Kidney glomerular epithelial cell (primary cell): ENCODE measurements at regions not wholly inside any gene's neighbourhood (a gene's known extent, or its start where the extent isn't known, plus 50 kb on each side); places are given as distances from the start of the nearest gene placed in this dataset.
"Not testable (repeated sequence)": the region's sequence is repeated elsewhere in the genome, so short reads cannot be mapped to it uniquely, and the experiment has no call there.

ENCODE experiments used
- DNase-seq: peaks from one replicate; lab custom pipeline; 2025; lab: John Stamatoyannopoulos, UW

DNA sequence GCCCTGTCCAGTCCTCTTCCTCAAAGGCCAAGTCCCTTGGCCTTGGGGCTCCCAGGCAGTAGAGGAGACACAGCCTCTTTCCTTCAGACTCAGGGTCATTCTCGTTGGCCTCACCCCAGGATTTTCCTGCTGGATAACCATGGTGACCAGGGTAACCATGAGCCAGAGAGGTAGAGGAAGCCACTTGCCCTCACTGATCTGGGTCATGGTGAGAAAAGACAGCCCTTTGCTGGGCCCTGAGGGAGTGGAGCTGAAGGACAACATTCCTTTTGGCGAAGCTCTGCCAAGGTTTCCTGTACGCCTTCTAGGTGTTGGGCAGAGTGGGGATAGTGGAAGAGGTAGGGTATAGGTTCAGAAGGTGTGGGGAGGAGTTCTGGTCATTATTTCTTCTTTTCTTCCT is 53.1 kb upstream of the WNT4 start:
- no peak for DNase-seq

DNA sequence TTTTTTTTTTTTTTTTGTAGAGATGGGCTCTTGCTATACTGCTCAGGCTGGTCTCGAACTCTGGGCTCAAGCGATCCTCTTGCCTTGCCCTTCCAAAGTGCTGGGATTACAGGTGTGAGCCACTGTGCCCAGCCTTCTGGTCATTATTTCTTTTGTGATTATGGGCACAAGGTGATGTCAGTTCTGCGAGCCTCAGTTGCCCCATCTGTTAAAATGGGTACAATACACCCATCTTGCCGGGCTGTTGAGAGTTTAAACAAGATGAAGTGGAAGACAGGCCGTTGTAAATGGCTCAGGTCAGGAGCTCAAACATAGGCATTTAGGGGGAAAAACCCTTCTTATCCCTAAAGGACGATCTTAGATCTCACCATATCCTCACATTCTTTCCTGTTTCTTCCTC is 53.7 kb upstream of the WNT4 start:
- DNase-seq, result no peak

DNA sequence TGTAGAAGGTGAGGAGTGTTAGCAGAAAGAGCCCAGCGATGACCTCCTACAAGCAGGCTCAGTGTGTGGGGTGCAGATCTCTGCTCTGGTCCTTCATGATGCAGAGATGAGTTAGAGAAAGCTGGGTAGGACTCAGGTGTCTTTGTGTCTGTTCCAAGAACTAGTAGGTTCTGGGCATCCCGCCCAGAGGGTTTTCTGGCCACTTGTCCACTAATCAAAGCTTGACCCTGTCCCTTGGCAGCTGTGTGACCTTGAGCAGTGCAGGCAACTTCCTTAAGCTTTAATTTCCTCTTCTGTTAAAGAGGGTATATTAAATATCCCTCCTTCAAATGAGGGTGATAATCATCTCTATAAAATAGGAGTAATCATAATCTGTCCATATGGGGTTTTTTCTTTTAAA is 54.7 kb upstream of the WNT4 start:
- DNase-seq, result no peak

DNA sequence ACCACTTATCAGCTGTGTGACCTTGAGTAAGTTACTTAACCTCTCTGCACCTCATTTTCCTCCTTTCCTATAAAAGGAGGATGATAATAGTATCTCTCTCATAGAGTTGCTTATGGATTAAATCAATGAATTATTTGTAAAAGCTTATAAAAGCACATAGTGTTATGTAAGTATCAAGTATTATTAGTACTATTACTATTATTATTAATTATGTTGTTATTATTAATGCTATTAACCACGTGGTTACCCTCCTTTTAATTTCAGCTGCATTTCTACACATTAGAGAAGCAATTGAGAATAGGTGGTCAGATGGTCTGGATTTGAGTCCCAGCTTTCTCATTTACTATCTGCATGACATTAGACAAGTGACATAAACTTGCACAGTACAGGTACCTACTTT is 58.1 kb upstream of the WNT4 start:
- DNase-seq, result no peak

DNA sequence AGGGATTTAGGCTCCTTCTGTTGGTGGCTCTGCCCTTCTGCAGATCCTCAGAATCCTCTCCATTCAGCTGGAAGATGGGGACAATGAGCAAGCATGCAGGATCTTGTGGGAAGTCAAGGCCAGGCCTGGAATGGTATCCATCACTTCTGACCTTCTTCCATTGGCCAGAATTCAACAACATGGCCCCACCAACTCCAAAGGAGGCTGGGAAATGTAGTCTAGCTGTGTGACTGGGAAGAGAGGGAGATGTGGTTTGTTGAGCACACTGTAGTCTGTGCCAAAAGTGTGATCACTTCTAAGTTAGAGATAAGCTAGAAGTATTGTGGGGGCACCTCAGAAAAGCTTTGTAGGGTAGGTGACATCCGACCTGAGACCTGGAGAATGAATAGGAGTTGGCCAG is 60.4 kb upstream of the WNT4 start:
- DNase-seq, result no peak

DNA sequence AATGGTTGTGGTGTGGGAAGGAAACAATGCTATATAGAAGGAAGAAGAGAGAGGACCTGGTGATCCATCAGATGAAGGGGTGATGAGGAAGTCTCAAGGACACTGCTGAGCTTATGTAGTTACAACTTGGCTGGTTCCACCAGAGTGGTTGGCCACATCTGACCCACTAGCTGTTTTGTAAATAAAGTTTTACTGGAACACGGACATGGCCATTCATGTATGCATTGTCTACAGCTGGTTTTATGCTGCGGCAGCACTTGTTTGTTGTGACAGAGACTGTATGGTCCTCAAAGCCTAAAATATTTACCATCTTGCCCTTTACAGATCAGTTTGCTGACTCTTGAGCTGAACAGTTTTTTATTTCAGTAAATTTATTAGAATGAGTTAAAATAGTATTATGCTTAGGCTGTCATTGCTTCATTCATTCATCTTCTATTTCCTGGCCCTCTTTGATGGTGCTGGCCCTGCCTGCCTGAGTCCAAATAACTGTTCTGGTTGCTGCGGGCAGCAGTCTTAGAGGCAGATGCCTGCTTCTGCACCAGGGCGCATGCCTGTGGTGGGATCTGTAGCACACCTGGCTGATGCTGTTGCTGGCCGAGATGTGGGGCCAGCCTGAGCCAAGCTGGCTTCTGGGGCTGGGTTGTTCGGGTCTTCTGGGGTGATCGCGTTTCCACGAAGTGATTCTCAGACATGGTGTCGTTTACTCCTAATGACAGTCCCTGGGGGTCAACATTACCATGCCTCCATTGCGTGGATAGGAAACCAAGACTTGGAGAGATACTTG is 61.4 kb upstream of the WNT4 start:
- DNase-seq, result no peak

DNA sequence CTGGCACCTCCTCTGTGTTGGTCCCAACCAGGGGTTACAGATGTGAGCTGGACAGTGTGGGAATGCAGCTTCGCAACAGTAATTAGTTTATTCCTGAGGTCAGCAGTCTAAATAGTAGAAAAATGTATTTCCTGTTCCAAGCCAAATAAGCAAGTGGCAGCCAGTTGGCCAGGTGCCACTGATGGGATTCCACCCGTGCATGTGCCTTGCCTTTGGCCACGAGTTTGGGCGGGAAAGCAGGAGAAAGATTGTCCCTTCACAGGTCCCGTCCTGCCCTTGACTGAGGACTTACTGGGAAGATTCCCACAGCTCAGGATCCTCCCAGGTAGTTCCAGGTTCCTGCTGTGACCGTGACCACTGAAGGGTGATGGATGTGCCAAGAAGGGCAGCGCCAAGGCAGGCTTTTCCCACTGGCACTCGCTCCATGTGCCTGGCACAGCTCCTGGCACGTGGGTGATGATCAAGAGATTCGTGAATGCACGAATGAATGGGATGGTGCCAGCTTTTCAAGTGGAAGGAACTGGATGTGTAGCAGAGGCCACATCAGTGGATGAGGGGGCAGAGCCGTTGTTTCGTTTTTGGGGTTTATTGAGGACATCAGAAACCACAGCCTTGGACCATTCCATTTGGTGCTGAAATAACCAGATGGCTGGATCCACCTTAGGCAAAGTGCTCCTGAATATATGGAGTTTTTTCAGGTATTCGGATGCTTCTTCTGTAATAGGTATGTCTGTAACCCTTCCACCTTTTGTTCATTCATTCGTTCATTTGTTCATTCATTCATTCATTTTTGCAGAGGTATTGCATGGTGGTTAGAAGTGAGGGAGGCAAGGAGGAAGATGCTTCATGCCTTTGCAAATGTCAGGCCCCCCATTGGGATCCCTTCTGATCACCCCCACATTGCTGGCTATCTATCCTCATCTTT is 62.4 kb upstream of the WNT4 start:
- no peak for DNase-seq

DNA sequence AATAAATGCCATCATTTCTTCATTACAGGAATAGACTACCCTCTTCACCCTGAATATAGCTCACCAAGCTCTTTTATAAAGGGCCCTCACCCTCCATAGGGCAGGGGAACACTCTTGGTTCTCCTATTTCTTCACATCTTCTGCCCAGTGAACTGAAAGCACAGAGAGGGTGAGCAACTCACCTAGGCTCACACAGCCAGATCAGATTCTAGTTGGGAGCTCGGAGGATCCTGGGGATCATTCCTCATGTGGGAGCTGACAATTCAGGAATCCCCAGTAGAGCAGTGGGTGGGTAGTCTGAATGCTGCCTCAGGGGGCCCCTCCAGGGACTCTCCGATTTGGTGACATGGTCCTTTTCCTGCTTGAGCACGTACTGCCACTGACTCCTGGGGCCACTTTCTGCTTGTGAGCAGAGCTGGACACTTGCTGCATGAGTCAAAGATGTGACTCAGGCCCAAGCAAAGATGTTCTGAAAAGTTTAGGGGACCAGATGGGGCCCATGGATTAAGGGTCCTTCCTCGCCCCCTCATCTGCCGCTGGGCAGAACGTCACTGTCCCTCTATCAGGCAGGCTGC is 63.7 kb upstream of the WNT4 start:
- DNase-seq, result no peak

DNA sequence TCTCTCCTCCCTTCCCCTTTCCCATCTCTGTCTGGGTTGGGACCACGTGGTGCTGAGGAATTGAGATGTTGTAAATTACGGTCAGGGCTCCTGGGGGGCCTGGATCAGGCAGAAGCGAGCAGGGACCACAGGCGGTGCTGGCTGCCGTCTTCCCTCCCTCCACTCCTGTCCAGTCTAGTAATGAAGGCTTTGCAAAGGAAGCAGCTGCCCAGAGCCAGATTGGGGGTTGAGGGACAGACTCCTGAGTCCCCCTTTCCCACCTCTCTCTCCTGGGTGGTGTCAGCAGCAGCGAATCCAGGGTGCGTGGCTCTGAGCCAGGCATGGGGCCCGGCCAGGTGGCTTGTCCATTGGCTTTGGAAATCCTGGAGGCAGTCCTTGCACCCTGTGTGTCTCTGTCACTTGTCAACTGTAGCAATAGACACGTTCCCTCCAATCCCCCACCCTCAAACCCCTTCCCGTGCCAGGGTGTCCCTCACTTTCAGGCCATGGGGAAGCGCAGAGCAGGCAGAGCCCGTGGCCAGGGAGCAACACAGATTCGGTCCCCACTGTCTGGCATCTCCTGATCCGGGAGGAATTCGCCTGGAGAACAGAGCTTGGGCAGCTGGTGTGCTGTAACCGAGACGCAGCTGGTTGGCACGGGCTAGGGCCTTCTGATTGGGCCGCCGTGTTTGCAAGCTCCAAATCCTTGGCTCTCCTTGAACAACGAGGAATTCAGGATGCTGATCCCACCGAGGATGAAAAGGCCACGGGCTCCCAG is 64.8 kb upstream of the WNT4 start:
- DNase-seq, result no peak

DNA sequence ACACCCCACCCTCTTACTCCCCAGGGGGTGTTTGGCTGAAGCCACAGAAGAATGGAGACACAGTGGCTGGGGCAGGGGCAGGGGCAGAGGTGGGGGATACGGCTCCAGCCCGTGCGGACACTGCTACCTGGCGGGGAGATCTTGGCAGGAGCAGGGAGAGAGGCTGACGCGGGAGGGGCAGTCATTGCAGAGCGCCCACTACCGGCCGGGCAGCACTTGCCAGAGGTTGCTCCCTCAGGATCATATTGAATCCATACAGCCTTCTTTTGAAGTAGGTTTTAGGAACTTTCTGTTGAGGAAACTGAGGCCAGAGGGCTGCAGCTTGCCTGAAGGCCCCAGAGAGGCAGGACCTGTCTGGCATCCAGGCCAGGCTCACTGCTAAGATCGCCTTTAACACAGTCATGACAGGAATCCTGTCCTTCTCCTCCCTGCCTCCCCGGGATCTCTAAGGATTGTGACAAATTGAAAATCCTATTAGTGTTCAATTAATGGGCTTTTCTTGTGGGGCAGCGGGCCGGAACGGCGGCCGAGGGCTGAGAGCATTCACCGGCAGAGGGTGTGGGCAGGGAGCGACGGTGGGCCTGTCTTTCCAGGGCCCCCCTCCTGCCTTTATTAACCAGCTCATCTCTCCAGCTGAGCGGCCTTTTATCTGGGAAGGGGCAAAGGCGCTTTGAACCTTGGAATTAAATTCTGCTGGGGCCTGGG is 65.5 kb upstream of the WNT4 start:
- DNase-seq, result no peak

DNA sequence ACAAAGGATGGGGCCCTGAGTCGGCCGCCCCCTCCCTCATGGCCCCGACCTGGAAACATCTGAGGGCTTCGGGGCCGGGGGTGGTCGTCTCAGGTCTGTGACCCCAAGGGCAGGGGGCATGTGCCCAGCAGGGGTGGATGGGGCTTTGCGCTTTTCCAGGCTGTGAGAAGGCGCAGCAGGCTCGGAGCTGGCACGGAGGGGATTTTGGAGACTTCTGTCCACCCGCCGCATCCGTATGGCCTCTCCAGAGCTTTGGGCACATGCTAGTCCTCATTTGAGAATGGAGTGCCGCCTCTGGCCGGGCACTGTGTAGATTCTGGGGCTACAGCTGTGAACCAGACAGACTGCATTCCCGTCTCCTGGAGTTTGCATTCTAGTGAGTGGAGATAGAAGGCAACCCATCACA is 66.1 kb upstream of the WNT4 start:
- DNase-seq, result no peak

DNA sequence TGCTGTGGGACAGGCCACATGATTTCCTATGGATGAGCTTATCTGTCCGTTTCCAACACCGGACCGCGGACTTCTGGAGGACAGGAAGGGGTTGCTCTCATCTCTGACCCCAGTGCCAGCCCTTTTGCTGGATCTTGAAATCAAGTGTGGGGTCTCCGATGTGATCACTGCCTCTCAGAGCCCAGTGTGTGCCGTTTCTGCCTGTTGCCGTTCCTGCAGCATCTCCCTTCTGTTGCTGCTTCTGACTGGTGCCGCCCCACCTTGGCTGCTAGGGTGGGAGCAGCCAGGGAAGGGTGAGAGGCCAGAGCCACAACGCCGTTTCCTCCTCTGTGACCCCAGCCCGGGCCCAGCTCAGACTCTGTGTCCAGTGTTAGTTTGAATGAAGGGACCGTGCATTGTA is 67.3 kb upstream of the WNT4 start:
- no peak for DNase-seq

DNA sequence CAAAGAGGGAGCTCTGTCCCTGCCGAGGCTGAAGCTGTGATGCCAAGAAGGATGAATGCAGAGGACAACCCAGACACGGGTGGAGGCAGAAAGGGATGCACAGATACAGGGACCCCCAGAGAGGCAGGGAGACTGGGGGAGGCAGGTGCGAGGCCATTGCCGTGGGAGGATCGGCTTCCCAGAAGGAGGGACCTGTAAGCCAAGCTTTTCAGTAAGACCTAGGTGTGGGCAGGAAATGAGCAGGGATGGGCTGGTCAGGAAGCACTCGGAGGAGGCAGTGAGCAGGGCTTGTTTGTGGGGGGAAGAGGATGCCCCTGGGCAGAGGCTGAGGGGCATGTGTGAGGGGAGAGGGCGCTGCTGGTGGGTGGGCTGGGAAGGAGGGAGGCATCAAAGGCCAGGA is 67.7 kb upstream of the WNT4 start:
- DNase-seq, result no peak

DNA sequence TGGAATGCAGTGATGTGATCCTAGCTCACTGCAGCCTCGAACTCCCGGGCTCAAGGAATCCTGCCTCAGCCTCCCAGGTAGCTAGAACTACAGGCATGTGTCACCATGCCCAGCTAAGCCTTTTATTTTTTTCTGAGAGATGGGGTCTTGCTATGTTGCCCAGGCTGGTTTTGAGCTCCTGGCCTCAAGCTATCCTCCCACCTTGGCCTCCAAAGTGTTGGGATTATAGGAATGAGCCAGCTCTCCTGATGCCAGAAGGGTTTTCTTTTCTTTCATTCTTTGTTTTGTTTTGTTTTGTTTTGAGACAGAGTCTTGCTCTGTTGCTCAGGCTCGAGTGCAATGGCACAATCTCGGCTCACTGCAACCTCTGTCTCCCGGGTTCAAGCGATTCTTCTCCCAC is 68.6 kb upstream of the WNT4 start:
- DNase-seq, result not testable (repeated sequence)

DNA sequence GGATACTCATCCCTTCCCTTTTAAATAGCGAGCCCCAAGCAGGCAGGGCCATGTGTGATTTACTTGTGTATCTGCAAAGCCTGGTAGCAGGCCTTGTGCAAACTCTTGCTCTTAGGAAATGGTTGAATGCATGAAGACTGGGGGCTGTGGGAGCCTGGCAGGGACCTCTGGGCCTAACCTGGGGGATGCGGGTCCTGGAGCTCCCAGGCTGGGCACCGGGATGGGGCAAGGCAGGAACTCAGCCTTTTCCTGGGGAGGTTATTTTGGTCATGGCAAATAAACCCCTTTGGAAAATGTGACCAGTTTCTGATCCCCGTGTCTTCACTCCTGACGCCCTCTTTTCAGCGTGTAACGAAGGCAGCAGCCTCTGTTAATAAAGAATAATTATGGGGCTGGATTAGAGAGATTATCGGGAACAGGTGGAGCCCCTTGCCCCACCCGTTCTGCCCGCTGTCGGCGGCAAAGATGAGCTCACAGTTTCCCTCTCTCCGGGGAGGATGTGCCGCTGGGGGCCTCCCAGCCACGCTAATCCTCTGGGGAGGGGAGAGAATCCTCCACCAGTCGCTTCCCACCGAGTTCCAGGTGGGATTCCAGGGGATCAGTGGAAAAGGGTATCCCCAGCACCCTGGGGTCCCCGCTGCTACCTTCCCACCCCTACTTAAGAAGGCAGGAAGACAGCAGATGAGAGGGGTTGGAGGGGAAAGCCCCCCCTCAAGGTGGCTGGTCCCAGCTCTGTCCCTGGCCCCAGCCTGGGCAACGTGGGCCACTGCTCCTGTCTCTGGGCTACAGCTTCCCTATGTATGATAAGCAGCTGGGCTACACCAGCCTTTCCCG is 69.7 kb upstream of the WNT4 start:
- DNase-seq, result no peak

DNA sequence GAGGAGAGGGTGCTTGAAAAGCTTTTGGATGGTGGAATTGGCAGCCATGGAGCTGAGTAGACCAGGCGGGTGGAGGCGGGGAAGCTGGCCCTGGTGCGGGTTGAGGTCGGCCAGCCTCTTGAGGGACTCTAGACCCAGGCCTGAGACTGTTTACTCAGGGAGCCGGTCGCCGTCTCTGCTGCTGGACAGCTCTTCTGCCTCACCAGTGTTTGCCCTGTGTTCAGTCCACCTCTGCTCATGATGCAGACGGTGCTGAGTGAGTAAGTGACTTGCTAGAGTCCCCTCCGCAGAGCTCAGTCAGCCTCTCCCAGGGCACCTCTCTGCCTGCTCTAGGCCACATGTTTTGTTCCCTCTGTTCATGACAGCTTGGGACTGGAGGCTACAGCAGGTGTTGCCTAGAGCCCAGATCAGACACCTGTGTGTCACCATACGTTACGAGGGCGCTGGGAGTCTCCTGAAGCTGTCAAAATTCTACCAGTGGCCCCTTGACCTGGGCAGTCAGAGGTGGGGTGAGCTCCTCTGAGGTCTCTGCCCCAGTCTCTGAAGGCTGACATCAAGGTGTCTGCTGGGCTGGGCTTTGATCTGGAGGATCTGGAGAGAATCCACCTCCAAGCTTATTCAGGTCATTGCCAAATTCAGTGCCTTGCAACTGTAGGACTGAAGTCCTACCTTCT is 73.5 kb upstream of the WNT4 start:
- no peak for DNase-seq

DNA sequence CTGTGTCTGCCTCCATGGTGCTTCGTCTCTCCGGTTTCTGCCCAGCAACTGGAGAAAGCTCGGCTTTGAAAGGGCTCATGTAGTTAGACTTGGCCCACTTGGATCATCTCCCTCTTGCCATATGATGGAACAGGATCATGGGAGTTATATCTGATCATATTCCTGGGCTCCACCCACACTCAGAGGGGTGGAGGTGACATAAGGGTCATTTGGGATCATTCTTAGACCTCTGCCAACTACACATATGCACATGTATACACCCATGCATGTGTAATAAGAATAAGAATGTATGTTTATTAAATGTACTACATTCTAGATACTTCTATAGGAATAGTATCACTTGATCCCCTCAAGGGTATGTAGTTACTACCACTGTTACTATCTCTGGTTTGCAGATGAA is 74.1 kb upstream of the WNT4 start:
- DNase-seq, result no peak

DNA sequence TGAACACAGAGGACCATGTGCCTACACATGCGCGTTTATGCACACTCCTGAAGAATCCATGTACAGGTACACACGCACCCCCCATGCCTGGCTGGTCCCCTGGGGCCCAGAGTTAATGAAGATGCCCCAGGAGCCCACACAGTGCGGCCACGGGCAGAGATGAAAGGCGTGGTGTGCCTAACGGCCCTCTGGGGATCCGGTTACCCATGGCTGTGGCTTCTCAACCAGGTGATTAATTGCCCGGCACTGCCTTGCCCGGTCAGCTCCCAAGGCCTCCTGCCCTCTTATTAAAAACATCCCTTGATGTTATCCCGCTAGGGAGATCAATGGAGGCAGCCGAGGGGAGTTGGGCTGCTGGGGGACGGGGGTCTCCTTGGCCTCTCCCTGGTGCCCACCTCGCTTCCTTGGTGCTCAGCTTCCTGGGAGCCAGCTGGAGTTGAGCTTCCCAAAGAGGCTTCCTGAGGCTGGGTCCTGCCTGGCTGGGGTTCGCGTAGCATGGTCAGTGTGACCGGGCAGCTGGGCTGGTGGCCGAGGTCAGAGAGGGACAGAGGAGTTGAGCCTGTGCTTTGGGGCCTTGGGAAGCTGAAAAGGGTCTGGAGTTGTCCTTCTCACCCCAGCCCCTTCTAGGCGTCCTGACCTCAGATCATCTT is 75.0 kb upstream of the WNT4 start:
- DNase-seq, result no peak

DNA sequence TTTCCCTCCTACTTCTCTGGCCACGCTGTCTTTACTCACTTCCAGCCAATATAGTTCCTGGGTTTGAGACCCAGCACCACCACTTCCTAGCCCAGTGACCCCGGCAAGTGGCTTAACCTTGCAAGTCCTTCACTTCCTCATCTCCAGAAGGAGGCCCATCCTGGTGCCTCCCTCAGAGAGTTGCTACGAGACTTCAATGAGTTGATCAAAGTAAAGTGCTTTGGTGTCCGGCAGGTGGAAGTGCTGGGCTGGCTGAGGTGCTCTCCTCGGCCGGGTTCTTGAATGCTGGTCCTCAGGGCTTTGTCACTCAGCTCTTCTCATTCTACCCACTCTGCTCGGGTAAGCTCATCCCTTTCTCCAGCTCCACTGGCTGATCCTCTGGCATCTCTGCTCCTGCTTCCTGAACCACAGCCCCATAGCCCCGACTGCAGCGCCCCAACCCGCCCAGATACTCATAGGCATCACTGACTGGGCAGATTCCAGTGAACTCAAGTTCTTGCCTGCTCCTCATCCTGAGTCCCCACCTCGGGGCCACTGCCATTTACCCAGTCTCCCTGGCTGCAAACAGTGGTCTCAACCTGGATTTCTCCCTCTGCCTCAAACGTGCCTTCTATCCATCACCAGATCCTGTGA is 75.8 kb upstream of the WNT4 start:
- no peak for DNase-seq
